ENCODE measurements at regions not wholly inside any gene's neighbourhood (a gene's known extent, or its start where the extent isn't known, plus 50 kb on each side); places are given as distances from the start of the nearest gene placed in this dataset.

DNA sequence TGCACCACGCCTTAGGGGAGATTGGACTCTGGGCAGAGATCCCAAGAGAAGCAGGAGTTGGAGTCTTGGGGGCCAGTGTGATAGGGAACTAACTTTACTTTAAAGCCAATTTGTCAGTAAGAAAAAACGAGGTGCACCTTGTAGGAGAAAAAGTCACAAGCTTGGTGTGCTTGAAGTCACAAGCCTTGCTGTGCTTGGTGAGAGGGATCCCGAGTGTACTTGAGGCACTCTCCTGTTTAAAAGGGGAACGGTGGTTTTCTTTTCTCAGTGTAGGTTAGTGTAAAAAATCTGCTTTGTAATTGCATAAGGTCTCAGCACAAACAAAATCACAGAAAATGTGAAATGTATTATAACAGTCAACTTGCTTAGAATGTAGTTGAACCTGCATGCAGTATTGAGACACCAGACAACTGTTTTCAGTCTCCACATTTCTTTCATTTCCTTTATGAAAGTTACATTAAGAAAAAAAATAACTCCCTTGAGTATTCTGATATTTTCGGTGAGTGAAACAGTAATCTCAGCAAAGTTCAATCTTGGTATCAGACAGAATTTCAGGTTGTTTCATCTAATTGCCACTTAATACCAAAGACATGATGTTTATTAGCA, 111.1 kb upstream of the DUSP22 start:
- no peak for DNase-seq

DNA sequence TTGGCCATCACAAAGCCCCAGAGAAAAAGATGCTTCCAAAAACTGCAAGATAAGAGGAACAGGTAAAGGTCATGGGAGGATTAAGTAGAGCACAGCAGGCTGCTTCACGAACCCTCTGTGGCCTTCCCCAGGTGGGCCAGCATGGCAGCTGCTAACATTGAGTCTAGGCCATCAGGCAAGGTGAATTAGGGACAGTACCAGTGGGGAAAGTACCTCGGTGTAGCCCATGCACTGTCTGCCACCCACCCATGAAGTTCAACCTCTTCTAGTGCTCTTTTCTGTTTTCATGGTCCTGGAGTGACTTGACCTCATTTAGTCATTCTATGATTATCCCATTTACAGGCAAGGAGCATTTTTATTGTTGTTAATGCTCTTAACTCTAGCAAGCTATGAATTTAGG, 108.6 kb upstream of the DUSP22 start:
- no peak for DNase-seq

DNA sequence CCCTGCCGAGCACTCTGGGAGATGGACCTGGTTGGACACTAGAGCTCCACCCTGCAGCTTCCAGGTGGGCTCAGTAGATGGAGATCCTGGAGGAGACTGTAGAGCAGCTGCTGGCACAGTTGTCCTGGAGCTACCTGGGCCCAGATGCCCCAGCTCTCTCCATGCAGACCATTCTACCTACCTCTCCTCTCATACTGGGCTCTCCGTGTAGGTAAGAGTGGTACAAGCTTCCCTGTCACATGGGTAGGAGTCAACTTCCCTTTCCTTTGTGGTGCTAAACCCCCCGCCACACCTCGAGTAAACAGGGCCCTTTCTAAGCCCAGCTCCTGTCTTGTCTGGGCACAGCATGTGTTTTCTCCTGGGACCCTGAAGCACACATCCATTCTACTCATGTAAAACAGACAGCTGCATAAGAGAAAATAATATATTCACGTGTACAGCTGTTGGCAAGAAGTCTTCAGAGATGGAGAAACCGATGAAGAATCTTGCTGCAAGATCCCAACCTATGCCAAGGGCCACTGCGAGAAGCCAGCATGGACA, 108.1 kb upstream of the DUSP22 start:
- no peak for DNase-seq

DNA sequence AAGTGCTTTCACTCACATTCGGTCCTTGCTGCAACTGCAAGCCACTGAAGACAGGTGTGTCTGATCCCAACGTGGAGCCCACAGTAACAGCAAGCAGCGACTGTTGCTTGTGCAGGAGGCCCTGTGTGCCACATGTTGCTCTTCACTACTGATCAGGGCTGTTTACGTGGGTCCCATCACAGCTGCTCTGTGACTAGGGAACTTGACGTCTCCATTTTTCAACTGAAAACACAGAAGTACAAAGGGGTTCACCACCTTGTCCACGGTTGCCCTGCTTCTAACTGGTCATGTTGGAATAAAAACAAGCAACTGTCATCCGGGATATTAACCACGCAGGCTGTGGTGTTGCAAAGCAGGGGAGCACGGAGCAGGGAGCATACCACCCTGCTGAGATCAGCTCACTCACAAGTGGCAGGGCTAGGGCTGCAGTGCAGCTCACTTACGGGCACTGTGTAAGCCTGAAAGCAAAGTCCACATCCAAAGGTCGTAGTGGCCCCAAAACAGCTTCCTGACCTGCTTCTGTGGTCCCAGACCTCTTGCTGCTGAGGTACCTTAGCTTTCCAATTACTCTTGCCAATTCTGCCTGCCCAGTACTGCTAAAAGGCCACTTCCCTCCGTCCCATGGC, 105.8 kb upstream of the DUSP22 start:
- no peak for DNase-seq

DNA sequence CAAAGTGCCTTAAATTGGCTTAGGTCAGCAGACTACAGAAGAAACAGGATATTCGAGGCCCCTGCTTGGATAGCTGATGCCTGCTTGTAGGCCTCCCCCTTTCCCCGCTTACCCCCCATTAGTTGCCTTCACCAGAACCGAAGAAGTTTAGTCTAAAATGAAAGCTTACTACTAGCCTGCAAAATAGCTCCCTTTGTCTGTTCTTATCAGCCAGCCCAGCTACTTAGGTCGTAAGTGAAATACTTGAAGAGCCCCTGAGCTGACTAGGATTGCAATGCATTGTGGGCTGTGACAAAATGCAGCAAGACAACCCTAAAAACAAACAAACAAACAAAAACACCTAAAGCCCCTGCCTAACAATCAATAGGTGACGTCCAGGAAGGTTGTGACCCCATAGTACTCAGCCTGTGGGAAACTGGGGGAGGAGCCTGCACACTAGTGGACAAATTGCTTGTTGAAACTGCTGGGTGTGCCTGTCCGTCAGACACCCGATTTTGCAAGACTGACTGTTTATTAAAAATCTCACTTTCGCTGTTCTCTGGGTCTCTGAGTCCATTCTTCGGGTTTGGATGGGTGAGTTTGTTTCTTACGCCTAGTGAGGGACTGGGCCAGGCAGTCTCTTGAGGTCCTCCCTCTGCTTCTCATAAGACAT, 105.0 kb upstream of the DUSP22 start:
- DNase-seq = no peak

DNA sequence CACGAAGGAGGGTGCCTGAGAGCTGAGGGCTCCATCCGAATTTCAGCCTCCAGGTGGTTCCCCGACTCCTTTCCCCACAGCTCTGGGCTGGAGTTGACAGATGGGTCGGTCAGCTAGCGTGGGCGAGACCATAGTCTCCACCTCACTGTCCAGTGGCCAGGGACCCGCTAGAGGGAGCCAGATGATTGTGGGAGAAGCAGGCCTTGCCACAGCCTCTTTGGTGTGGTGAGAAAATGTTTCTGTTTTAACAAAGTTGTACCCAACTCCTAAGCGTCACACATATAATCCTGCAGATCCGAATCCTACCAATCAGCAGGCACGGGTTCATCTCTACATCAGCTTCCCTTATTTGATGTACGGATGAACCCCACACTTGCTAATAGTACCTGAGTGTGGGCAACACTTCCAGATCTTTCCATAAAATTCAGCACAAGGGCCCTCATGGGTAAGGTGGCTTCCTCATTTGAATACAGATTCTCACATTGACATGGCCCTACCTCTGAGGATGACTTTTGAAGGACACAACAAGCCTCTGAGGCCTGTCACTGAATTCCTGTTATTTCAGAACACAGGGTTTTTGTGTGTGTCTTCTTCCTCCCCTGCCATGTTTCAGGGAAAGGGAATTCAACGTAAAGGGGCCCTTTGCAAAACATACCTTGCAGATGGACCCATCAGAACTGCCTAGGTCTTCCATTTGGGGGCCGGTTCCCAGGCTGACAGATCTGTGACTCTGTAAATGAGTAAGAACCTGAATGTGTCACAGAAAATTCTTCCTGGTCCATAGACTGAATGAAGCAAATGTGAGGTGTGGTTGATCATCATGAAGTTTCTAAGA, 103.2 kb upstream of the DUSP22 start:
- DNase-seq = peak; percentile 74

DNA sequence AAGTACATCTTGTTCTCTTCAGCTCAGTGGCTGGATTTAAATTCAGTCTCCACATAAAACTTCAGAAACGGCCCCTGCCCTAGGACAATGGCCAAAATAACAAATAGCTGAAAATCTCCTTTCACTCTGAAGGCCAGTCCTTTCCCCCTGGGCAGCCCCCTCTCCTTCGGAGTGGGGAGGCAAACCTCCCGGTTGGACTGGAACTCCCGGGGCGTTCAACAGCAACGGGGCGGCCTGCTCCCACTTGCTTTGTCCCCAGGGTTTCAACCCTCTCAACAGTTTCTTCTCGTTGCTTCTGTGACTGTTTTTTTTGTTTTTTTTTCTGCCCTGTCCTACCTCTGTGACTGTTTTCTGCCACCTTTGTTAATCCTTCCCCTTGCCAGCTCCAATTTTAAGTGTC, 102.6 kb upstream of the DUSP22 start:
- no peak for DNase-seq

DNA sequence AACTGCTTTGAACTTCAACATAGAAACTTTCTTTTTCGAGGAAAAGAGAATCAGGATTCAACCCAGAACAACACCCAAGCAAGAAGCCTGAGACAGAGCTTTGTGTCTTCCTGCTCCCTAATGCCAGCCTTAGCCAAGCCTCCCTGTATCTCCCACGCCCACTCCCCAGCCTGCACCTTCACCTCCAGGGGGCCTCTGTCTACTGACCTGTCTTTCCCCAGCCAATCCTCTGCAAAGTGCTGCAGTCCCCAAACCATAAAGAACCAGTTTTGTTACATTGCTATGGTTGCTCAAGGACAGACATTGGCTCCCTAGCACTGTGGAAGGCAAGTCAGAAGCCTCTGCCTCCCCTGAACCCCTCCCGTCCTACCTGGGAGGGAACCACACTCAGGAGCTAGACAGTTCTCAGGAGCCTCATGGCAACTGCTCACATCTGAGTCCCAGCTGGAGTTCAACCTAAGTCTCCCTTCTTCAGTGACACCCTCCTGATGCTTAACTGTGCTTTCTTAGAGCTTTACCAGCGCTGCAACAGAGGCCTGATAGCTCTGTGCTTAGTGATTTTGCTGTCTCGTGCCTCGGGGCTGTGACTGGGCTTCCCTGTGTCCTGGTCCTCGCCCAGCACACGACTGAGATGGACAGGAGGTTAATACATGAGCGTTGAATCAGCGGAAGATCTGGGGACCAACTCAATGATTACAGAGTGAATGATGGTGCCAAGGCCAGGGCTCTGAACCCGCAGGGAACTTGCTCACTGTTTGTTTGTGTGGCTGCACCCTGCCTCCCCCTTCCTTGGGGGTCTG, 101.5 kb upstream of the DUSP22 start:
- DNase-seq = no peak

DNA sequence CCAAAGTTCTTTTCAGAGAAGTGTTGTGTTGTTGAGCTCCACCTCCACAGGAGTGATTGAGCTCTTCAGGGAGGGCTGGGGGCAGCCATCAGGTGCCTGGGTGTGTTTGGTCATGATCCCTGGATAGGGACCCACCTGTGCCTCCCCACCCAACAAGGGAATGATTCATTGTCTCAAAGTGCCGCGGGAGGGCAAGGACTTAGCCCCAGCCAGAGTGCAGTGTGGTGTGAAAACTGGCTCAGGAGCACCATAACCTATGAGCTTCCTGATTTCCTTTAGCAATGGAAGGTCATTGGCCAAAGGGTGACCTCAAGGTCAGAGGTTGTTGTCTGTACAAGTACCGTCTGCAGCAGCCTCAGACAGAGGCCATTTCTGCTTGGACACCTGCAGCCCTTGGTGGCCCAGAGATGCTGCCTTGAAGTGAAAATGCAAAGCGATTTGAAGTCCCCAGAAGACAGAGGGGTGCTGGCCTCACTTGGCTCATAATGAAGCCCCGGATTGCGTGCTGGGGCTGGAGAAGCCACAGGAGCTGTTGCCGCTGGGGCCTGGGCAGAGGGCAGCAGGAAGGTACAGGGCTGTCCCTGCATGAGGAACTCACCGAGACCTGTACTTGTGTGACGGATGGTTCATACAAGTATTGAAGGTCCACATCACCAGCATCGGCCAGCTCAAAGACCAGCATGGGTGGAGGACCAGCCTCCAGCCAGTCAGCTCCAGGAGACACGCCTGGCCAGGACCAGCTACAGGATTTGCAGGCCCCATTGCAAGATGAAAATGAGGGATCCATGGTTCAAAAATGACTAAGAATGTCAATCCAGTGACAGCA, 100.6 kb upstream of the DUSP22 start:
- no peak for DNase-seq

DNA sequence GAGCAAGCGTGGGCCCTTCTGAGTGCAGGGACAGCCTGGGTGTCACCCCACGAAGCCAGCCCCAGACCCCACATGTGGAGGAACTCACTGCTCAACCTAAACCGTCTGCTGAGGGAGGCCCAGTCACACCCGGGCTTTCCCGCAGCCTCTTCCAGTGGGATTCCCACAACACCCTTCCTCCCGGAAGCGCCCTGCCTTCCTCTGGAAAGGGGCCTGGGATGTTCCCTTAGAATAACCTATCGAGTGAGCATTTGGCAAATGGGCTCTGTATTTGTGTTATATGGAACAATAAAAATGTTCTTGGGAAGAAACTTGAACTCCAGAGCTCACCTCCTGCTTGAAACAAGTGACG, 100.0 kb upstream of the DUSP22 start:
- DNase-seq = no peak

DNA sequence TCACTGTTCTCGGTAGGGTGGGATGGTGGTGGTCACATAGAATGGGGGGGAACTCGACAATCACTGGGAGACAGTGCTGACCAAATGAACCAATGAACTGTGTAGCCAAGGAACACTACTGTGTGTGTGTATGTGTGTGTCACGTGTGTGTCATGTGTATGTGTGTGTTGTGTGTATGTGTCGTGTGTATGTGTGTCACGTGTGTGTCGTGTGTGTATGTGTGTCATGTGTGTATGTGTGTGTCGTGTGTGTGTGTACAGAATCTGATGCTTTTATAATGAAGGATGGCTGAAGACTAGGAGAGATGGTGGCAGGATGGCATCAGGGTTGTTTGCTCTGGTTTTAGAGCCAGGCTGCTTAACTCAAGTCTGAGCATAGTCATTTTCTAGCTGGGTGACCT, 99.1 kb upstream of the DUSP22 start:
- DNase-seq = no peak

DNA sequence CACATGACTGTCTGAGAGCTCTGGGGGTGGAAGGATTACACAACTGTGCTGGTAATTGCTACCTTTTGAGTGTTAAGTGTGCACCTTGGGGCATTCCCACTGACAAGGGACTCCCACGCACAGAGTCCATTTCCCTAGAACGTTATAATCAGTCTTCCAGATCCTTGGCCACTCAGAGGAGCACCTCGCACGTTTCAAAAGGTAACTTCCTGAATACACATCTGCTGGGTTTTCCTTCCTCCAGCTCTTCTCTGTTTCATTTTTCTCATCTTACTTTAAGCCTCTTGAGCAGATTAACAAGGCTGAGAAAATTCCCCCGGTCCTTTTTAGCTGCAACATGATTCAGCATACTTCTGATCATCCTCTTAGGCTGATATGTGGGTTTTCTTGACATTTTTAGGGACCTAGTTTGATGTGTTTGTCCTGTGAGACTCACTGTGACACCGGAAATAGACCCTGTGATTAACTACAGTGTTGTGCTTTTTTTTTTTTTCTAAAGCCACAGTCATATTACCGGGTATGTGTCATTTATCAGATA, 98.4 kb upstream of the DUSP22 start:
- DNase-seq = no peak

DNA sequence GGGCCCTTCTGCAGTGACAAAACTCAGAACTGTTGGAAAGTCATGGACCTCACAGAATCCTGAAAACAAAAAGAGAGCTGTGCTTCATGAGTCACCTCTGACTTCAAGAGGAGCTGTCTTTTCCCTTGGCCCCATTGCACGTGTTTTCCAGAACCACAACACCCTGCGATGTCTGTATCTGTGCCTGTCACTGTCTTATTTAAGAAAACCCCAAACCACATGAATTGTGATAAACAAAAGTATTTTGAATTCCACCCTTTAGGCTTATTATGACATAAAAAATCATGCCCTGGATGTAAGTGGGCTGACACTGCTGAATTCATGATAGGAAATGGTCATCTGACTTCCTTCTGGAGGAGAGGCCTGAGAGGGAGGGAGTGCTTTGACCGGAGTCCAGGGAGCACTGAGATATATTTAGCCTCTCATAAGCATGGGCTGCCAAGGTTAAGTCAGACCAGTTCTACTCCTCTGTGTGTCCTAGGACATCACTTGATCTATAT, 96.4 kb upstream of the DUSP22 start:
- DNase-seq = no peak

DNA sequence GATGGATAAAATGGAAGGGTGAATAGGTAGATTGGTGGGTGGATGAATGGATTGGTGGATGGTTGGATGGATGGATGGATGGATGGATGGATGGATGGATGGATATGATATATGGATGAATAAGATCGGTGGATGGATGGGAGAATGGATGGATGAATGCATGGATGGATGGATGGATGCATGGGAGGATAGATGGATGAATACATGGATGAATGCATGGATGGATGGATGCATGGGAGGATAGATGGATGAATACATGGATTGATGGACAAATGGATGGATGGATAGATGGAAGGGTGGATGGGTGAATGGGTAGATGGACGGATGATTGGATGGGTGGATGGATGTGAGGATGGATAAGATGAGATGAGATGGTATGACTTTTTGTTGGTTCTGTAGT, 95.7 kb upstream of the DUSP22 start:
- DNase-seq = no peak

DNA sequence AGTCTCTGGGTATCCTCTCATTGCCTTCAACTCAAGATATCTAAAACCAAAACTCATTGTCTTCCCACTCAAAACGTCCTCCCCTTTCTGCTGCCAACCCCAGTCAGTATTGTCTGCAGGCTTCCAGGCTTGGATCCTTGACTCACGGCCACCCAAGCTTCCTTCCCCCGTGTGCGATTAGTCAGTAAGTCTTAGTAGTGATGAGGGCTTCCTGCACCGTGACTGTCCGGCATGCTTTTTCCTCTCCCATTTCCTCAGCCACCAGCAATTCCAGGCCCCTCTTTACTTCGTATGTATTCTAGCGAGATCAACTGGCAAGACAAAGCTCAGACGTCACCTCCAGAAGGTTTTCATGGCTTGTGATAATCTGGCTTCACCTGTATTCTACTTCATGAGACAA, 88.6 kb upstream of the DUSP22 start:
- DNase-seq = no peak

DNA sequence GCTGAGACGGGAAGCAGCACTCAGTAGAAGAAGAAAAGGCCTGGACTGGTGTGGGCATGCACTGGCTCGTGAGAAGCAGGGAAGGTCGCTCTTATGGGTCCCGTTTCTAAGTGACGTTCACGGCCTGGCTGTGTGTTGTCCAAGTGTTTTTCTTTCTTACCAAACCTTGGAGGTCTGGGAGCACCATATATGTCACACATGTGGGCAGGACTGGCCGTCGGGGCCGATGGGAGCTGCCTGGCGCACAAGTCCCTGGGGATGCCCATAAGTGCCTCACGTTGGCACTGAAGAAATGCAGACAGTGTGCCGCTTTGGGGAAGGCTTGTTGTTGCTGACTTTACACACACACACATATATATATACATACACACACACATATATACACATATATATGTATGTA, 86.0 kb upstream of the DUSP22 start:
- DNase-seq = no peak

DNA sequence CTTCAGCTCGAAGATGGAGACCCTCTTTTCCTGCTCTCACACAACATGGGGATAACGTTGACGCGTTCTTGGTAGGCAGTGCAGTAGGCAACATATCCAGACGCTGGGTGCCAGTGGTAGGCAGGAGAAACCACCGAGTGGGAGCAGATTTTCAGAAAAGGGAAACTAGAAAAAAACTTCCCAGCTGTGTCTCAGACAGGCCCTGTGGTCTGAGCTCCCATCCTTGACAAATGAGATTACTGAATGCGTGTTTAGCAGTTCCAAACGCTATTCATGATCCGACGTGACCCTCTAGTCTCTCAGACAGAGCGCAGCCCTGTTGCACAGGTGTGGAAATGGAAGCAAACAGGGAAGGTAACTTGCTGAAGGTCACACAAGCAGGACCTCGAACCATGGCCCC, 83.9 kb upstream of the DUSP22 start:
- DNase-seq = no peak

DNA sequence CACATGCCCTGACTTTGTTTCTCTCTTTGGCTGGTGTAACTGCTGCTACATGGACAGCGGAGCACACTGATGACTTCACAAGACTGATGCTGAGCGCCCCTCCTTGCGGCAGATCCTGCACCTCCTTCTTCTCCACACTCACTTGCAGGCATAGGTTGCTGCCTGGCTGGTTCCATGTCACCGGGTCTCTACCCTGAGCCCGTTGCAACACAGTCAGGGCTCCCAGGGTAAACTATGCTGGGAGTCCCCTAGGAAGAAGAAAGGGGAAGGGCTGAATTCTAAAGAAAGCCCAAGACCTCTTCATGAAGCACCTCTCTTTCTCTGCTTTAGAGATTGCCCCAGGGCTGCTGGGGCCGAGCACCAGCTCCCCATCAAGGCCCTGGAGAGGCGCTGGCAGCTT, 83.3 kb upstream of the DUSP22 start:
- DNase-seq = no peak

DNA sequence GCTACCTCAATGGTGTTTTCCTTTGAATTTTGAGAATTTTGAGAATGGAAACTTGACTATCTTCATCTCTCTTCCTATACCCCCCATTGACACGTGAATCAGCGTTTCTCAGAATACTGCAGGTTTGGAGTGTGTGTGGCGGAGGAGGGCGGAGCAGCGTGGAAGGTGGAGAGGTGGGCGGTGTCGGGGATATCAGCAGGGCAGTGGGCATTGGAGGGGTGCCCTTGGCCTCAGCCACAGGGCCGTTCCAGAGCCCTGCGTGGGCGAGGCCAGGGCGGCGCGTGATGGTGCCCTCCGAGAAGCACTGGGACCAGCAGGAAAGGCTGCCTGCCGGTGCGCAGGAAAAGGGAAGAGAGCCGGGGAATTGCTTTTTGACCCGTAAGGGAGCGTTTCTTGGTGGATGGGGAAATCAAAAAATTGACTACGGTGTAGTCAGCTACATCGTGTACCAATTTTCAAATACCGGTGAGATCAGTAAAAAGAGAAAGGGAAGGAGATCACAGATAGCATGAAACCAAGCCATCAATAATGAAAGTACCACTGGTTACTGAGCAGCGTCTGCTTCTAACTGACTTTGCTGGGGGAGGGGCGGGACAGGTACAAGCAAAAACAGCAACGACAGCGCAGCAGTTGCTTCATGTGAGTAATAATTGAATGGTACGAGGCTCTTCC, 82.7 kb upstream of the DUSP22 start:
- no peak for DNase-seq

DNA sequence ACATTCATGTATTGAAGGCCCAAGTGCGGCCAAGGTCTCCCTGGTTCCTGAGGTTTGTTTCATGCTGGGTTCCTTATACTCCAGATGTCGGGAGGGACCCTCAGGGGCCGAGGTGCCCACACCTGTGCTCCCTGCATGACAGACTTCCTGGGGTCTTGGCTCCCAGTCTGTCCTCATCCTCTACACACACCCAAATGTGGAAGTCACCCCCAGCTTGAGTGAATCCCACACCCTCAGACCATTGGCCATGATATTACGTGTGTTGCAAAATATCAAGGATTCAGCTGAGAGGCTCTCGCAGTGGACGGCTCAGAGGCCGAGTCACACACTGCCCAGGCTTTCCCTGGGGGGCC, 82.2 kb upstream of the DUSP22 start:
- no peak for DNase-seq

All from NCI-H748 treated with DMSO at 0.1 percent for 48 hours (cell line).